ENCODE measurements at regions not wholly inside any gene's neighbourhood (a gene's known extent, or its start where the extent isn't known, plus 50 kb on each side); places are given as distances from the start of the nearest gene placed in this dataset.
A peak's percentile ranks its signal among the peaks of the same experiment; 100 is the strongest.

DNA sequence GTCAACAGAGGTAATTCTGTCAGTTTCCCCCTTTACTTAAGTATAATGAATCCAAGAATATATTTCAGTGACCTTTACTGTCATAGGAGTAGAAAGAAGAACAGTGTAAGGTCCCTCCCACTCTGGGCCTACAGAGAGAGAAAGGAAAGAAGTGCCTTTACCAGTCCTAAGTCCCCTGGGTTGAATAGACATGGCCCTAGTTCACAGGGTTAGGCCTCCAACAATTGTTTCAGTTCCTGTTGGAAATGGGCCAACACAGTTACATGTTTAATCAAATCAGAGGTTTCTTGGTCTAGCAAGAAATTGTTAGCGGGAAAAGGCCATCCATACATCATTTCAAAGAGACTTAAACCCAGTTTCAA lies 605.6 kb downstream of the MTRR start:
- POLR2A ChIA-PET, result no interaction called here
- no peak for FAIRE-seq

DNA sequence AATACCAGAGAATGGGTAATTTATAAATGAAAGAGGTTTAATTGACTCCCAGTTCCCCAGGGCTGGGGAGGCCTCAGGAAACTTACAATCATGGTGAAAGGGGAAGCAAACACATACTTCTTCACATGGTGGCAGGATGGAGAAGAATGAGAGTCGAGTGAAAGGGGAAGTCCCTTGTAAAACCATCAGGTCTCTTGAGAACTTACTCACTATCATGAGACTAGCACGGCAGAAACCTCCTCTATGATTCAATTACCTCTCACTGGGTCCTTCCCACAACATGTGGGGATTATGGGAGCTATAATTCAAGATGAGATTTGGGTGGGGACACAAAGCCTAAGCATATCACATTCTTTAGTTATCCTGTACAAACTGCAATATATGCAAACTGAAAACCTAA lies 609.4 kb downstream of the MTRR start:
- H3K9me3 ChIP-seq, result no peaks in the 10 kb centered on the region; the same call in 2 of the 3 replicates
- H3K27ac ChIP-seq, result no peak overlapping the region
- ChIA-PET CTCF (no interaction called here), POLR2A (no interaction called here)
- WGBS (ENCODE audit: missing lambda C conversion rate), result 0% methylated on average over 2 of the region's 2 CpGs
- DNase-seq (ENCODE audit: low read depth in 1 of 2, low spot score in 1 of 2) (no peak), FAIRE-seq (no peak), ATAC-seq (no peak)
- no peak overlapping the region for H3K4me3 ChIP-seq
- TF ChIP-seq FOSB (CRISPR knock-in tag; IDR thresholded peaks at IDR 0.05) (no peak), ZSCAN20 (CRISPR knock-in tag; IDR thresholded peaks at IDR 0.05) (no peak), CHD2 (IDR thresholded peaks at IDR 0.05; ENCODE audit: low read length, partially characterized antibody) (no peak), RFX5 (IDR thresholded peaks at IDR 0.05) (no peak), RCOR1 (IDR thresholded peaks at IDR 0.05; ENCODE audit: low read depth, low read length) (no peak), PBX3 (IDR thresholded peaks at IDR 0.05) (no peak), HOXB5 (CRISPR knock-in tag; IDR thresholded peaks at IDR 0.05) (no peak)
- H3K4me1 ChIP-seq, result no peaks in the 10 kb centered on the region
- no peak overlapping the region for H3K4me2 ChIP-seq

More for the DNA sequence above, 605.6 kb downstream of the MTRR start:
- CTCF ChIA-PET, result interaction anchor here (0.9 kb wide), 1 partner anchor 14 kb away, joined by 3 read pairs; no protein-coding TSS in a partner anchor
- TF ChIP-seq HOXB13 (CRISPR knock-in tag; IDR thresholded peaks at IDR 0.05; ENCODE audit: low read depth), result no peak
- TF ChIP-seq BCL3 (IDR thresholded peaks at IDR 0.05), result no peak
- TF ChIP-seq TP53 (CRISPR knock-in tag; IDR thresholded peaks at IDR 0.05), result no peak
- TF ChIP-seq CBX2 (IDR thresholded peaks at IDR 0.05; ENCODE audit: borderline replicate concordance, low read depth), result no peak
- H3K4me2 ChIP-seq, result no peak overlapping the region
- no peak overlapping the region for H3K4me3 ChIP-seq
- no peak overlapping the region for H3K27ac ChIP-seq
- ATAC-seq (no peak), DNase-seq (ENCODE audit: low read depth in 1 of 2, low spot score in 1 of 2) (no peak)
- WGBS (ENCODE audit: missing lambda C conversion rate), result 0% methylated on average over 1 of the region's 1 CpG
- peaks cover 11% of the 10 kb centered on the region; the same call in 2 of the 3 replicates for H3K9me3 ChIP-seq
- H3K4me1 ChIP-seq, result no peaks in the 10 kb centered on the region

- ATAC-seq (no peak), FAIRE-seq (no peak), DNase-seq (ENCODE audit: low read depth in 1 of 2, low spot score in 1 of 2) (no peak)
- ChIA-PET CTCF (no interaction called here), POLR2A (no interaction called here)
- WGBS (ENCODE audit: missing lambda C conversion rate), result 4% methylated on average over 2 of the region's 2 CpGs
- Histone ChIP-seq H3K4me1 (no peaks in the 10 kb centered on the region), H3K27ac (no peak overlapping the region), H3K4me3 (no peak overlapping the region), H3K9me3 (no peaks in the 10 kb centered on the region; the same call in 2 of the 3 replicates), H3K4me2 (no peak overlapping the region)
- no peak for TF ChIP-seq MAZ (IDR thresholded peaks at IDR 0.05; ENCODE audit: borderline replicate concordance, low read depth, low read length)
- TF ChIP-seq NR3C1 (IDR thresholded peaks at IDR 0.05), result no peak
- TF ChIP-seq, protein P1, sequence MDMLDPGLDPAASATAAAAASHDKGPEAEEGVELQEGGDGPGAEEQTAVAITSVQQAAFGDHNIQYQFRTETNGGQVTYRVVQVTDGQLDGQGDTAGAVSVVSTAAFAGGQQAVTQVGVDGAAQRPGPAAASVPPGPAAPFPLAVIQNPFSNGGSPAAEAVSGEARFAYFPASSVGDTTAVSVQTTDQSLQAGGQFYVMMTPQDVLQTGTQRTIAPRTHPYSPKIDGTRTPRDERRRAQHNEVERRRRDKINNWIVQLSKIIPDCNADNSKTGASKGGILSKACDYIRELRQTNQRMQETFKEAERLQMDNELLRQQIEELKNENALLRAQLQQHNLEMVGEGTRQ (IDR thresholded peaks at IDR 0.05), result no peak
- TF ChIP-seq MYC (IDR thresholded peaks at IDR 0.05; ENCODE audit: borderline replicate concordance, low read length), result no peak
- no peak for TF ChIP-seq HDAC2 (IDR thresholded peaks at IDR 0.05)
- no peak for TF ChIP-seq RNF2 (IDR thresholded peaks at IDR 0.05; ENCODE audit: borderline replicate concordance, low read depth)
Observed at GRCh38 chr5:8481007-8481406, 612.1 kb downstream of the MTRR start.

DNA sequence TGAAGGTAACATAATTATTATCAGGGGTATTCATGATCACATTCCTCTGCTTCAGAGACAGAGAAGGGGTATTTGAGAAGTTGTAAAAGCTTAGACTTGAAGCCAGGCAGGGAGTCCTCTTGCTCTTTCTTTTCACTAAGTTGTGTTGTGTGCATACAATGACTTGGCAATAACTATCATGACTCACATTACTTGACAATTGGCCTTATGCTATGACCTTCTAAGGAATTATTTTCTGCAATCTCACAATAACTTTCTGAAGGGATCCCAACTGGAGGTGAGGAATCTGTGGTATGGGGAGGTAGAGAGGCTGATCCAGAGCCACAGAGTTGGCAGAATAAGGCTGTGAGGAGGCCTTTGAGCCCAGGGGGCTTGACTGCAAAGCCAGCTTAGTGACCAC lies 622.3 kb downstream of the MTRR start:
- Histone ChIP-seq H3K27ac (no peak overlapping the region), H3K9me3 (no peaks in the 10 kb centered on the region), H3K4me3 (no peak overlapping the region), H3K4me2 (no peak overlapping the region), H3K4me1 (no peaks in the 10 kb centered on the region)
- ATAC-seq, result no peak
- no peak for FAIRE-seq
- no peak for DNase-seq (ENCODE audit: low read depth in 1 of 2, low spot score in 1 of 2)
- peak; percentile 37; the same call in 1 of the 2 replicates for TF ChIP-seq NFE2L2 (conservative IDR thresholded peaks at IDR 0.05; ENCODE audit: low read length)
- no peak for TF ChIP-seq TFCP2L1 (CRISPR knock-in tag; IDR thresholded peaks at IDR 0.05)
- no peak for TF ChIP-seq SMC3 (IDR thresholded peaks at IDR 0.05)
- CTCF ChIA-PET, result interaction anchor here (1.0 kb wide), 1 partner anchor 14 kb away, joined by 3 read pairs; no protein-coding TSS in a partner anchor
- POLR2A ChIA-PET, result no interaction called here
